ENCODE measurements at regions not wholly inside any gene's neighbourhood (a gene's known extent, or its start where the extent isn't known, plus 50 kb on each side); places are given as distances from the start of the nearest gene placed in this dataset.

GRCh38 chr3:96734273-96735009 is 80.0 kb upstream of the EPHA6 start:
- DNase-seq: no peak

- DNase-seq: no peak
Observed at GRCh38 chr3:96748139-96748538, 66.3 kb upstream of the EPHA6 start.

- DNase-seq: no peak
Observed at GRCh38 chr3:96750094-96750767, 64.2 kb upstream of the EPHA6 start.

- no peak for DNase-seq
Observed at GRCh38 chr3:96753124-96753523, 61.3 kb upstream of the EPHA6 start.

DNA sequence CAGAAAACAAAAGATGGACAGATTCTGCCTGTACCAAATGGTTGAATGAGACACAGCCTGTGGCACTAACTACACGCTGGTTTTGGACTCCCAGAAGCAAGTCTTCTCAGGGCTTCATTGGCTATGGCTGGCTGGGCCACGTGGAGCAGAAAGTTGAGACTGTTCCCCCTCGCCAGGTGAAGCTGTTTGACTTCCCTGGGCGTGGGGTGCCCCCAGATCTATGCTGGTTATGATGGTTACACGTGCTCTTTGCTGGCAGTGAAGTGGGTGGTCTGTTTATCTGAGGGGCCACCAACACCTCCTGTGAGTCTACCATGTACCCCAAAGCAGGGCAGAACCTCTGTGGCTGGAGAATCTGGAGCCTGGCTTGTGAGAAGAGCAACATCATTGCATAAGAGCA is 60.3 kb upstream of the EPHA6 start:
- DNase-seq: no peak

- no peak for DNase-seq
Observed at GRCh38 chr3:96755519-96755918, 58.9 kb upstream of the EPHA6 start.

- no peak for DNase-seq
Observed at GRCh38 chr3:96756516-96756915, 57.9 kb upstream of the EPHA6 start.

GRCh38 chr3:96760956-96761355 is 53.4 kb upstream of the EPHA6 start:
- DNase-seq: no peak

Measured in dermis blood vessel endothelial cell (primary cell).